Muscle of arm (tissue), 1 donor: ENCODE measurements at regions not wholly inside any gene's neighbourhood (a gene's known extent, or its start where the extent isn't known, plus 50 kb on each side); places are given as distances from the start of the nearest gene placed in this dataset.
"Not testable (repeated sequence)": the region's sequence is repeated elsewhere in the genome, so short reads cannot be mapped to it uniquely, and the experiment has no call there.

Source experiments
- DNase-seq: peaks from one replicate; pipeline ENCODE4 v3.0.0-alpha.2; 2013

- DNase-seq, result no peak
Observed at GRCh38 chr4:117135634-117136354, 50.4 kb upstream of the TRAM1L1 start.

- DNase-seq, result no peak
Observed at GRCh38 chr4:117137145-117137544, 51.8 kb upstream of the TRAM1L1 start.

- not testable (repeated sequence) for DNase-seq
Observed at GRCh38 chr4:117138732-117139131, 53.4 kb upstream of the TRAM1L1 start.

- no peak for DNase-seq
Observed at GRCh38 chr4:117154251-117154650, 68.9 kb upstream of the TRAM1L1 start.

GRCh38 chr4:117156806-117157205, 71.4 kb upstream of the TRAM1L1 start:
- no peak for DNase-seq

GRCh38 chr4:117157360-117157759, 72.0 kb upstream of the TRAM1L1 start:
- DNase-seq, result no peak

GRCh38 chr4:117162976-117163375, 77.6 kb upstream of the TRAM1L1 start:
- no peak for DNase-seq

- DNase-seq, result no peak
Observed at GRCh38 chr4:117164338-117164737, 79.0 kb upstream of the TRAM1L1 start.

GRCh38 chr4:117175369-117175768, 90.0 kb upstream of the TRAM1L1 start:
- not testable (repeated sequence) for DNase-seq

GRCh38 chr4:117203231-117203630, 117.9 kb upstream of the TRAM1L1 start:
- DNase-seq, result no peak

GRCh38 chr4:117210551-117210950, 125.2 kb upstream of the TRAM1L1 start:
- DNase-seq, result no peak

- peak; percentile 14 for DNase-seq
Observed at GRCh38 chr4:117224256-117224655, 138.9 kb upstream of the TRAM1L1 start.

GRCh38 chr4:117225471-117225870, 140.1 kb upstream of the TRAM1L1 start:
- DNase-seq, result no peak

GRCh38 chr4:117227925-117228324, 142.5 kb upstream of the TRAM1L1 start:
- DNase-seq, result no peak

GRCh38 chr4:117239434-117239833, 154.1 kb upstream of the TRAM1L1 start:
- no peak for DNase-seq

GRCh38 chr4:117249333-117249732, 164.0 kb upstream of the TRAM1L1 start:
- no peak for DNase-seq

- no peak for DNase-seq
Observed at GRCh38 chr4:117264072-117264471, 178.7 kb upstream of the TRAM1L1 start.

GRCh38 chr4:117267317-117267716, 181.9 kb upstream of the TRAM1L1 start:
- no peak for DNase-seq

GRCh38 chr4:117284736-117285135, 199.4 kb upstream of the TRAM1L1 start:
- DNase-seq, result no peak

- no peak for DNase-seq
Observed at GRCh38 chr4:117293784-117294183, 208.4 kb upstream of the TRAM1L1 start.

- no peak for DNase-seq
Observed at GRCh38 chr4:117302226-117302625, 216.8 kb upstream of the TRAM1L1 start.

- DNase-seq, result no peak
Observed at GRCh38 chr4:117311215-117311614, 225.8 kb upstream of the TRAM1L1 start.

GRCh38 chr4:117311989-117312388, 226.6 kb upstream of the TRAM1L1 start:
- no peak for DNase-seq

- DNase-seq, result no peak
Observed at GRCh38 chr4:117324851-117325491, 239.6 kb upstream of the TRAM1L1 start.
